GM18502 (cell line): ENCODE measurements at regions not wholly inside any gene's neighbourhood (a gene's known extent, or its start where the extent isn't known, plus 50 kb on each side); places are given as distances from the start of the nearest gene placed in this dataset.
"Not testable (repeated sequence)": the region's sequence is repeated elsewhere in the genome, so short reads cannot be mapped to it uniquely, and the experiment has no call there.

Experiments used
- ATAC-seq: cut with Tn5 transposase; IDR thresholded peaks from one replicate; pipeline ENCODE4 v1.9.1; 2021; ENCODE audit warnings: mild to moderate bottlenecking; ENCODE audit not compliant: unreplicated experiment, poor library complexity

DNA sequence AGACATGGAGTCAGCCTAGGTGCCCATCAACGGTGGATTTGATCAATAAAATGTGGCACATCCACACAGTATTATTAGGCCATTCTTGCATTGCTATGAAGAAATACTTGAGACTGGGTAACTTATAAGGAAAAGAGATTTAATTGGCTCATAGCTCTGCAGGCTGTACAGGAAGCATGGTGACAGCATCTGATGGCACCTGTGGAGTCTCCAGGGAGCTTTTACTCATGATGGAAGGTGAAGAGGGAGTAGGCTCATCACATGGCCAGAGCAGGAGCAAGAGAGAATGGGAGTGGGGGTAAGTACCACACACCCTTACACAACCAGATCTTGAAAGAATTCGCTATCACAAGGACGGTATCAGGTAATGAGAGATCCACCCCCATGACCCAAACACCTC lies 1756.7 kb upstream of the DEFB115 start:
- not testable (repeated sequence) for ATAC-seq

DNA sequence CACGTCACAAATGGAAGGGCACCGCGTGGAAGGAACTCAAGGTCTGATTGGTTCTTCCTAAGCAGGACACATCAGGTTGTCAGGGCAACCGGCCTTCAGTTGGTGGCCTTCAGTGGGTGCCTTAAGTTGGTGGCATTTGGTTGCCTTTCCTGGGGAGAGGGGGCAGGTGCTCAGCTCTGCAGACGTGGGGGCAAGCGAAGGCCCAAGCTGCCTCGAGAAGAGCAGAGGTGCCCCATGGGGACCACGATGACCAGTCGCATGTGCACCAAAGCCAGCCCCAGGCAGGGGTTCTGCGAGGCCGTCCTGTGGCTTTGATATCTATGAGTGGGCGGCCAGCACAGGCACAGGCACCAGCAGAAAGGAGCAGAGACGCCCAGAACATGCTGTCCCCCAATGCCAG lies 1742.8 kb upstream of the DEFB115 start:
- ATAC-seq: not testable (repeated sequence)

DNA sequence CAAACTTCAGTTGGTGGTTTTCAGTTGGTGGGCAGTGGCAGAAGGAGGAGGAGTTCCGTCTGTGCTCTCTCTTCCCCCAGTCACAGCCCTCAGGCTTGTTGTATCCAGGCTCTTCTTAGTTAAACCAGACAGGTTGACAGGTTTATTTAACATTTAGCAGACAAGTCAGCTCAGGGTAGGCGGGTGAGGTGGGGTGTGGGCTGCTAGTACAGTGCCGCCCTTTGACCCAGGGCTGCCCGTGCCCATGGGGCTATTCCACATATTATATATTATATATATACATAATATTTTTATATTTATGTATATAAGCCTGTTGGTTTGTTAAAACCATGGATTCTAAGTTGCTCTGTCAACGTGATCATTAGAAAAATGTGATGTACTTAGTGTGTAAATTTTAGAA lies 1740.6 kb upstream of the DEFB115 start:
- ATAC-seq: not testable (repeated sequence)

DNA sequence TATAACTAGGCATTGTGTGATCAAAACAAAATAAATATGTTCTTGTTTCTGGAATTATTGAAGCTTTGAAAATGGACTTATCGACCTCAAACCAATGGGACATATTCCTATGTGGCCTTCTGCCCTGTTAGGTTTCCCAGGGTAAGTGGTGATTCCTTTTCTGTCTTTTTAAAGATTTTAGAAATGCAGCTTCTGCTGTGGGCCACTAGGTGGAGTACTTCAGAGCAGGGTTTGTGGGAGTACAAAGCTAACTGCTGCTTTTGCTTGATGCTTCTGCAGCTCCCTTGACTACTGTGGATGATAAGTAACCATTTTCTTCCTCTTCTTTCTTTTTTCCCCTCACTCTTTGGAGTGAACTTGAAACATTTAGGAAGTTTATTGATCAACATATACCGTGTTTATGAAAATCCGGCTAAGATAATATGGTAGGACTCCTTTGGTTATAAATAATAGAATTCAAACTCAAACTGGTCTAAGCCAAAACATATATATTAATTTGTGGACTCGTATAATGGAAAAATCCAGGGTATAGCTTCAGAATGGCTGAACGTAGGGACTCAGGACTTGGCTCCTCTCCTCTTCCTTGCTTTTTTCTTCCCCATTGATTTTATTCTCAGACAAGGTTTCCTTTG lies 1737.7 kb upstream of the DEFB115 start:
- ATAC-seq: not testable (repeated sequence)

DNA sequence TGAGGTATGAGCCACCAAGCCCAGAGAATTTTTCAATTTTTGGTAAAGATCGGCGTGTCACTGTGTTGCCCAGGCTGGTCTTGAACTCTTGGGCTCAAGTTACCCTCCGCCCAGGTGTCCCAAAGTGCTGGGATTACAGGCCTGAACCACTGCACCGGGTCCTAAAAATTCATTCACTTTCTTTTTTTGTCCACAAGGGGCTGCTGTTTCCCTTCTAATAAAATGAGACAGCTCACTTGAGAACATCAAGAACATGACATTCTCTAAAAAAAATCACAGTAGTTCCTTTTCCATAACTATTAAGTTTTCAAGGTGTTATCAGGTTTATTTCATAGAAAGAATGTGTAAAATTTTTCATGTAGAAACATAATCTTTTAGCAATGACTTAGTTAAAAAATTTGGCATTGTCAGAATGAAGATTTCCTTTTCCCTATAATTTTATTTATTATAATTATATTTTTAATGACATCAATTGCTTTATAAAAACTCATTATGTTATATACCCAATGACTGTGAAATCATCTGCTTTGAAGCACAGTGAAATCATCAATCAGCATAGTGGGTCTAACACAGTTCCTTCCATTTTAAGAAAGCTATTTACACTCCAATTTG lies 1723.8 kb upstream of the DEFB115 start:
- not testable (repeated sequence) for ATAC-seq

DNA sequence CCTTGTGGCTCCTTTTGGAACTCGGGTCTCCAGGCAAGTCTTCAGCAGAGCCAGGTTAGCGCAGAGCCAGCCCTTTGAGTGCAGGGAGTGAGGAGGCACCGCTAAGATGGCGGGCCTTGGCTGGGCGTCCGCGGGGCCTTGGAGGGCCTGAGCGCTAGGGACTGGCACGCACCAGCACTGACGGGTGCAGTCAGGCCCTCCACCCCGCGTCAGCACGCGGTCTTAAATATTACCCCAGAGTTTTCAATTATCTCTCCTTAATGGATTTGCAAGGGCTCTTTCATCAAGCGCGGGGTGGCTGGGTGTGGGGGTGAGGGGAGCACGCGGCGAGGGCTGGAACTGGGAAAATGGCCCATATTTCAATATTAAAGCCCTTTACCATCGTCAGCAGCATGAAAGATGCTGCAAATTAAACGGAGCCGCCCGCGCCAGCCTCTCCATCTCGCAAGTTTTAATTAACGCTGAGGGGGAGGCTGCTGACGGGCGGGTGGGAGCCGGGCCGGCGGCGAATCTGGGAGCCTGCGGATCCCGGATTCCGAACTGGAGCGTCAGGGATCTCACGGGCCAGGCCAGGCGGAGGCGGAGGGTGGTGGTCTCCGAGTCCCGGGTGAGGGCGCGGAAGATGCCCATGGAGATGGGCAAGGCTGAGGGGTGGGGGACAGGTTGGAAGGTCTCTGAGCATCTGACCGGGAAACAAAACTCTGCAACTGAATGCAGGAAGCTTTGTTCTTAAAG lies 1690.4 kb upstream of the DEFB115 start:
- not testable (repeated sequence) for ATAC-seq

DNA sequence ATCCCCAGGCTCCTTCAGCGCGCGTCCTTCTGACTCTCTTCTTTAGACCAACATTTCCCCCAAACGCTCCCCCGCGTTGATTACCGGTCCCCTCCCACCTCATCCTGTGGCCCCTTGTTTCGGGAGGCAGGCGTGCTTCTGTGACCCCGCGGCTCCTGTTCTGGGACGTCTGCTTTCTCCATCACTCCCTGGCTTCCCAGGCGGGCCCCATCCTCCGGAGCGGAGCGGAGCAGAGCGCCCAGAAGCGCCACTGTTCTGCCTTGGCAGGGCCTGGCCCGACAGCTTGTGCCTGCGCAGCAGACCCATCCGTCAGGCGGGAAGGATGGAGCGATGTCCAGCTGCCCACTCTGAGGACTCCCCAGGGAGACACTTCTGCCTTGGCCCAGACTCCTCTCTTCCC lies 1689.8 kb upstream of the DEFB115 start:
- ATAC-seq: not testable (repeated sequence)

DNA sequence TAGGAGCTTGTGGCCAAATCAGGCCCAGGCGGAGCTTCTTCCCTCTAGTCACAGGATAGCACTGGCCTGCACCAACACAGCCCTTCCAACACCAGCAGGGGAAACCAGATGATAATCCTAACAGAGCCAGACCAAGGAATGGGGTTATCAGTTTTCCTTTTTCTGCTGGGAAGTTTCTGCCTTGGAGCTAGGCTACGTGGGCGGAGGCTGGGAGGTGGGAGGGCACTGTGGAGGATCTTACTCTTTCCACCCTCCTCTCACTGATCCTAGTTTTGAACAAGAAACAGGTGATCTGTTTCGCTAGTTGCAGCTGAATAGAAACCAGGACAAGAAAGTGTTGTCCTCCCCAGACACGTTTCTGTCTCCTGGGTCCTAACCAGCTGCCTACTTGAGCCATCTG lies 1687.3 kb upstream of the DEFB115 start:
- ATAC-seq: not testable (repeated sequence)

DNA sequence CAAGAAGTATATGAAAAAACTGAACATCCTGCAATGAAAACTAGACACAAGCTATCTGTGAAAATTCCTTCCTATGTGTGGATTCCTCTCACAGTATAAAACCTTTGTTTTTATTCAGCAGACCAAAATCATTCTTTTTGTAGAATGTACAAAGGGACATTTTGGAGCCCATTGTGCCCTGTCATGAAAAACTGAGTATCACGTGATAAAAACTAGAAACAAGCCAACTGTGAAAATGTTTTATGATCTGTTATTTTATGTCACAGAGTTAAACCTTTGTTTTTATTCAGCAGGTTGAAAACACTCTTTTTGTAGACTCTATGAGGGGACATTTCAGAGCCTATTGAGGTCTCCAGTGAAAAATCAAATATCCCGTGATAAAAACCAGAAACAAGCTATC lies 1667.9 kb upstream of the DEFB115 start:
- not testable (repeated sequence) for ATAC-seq

DNA sequence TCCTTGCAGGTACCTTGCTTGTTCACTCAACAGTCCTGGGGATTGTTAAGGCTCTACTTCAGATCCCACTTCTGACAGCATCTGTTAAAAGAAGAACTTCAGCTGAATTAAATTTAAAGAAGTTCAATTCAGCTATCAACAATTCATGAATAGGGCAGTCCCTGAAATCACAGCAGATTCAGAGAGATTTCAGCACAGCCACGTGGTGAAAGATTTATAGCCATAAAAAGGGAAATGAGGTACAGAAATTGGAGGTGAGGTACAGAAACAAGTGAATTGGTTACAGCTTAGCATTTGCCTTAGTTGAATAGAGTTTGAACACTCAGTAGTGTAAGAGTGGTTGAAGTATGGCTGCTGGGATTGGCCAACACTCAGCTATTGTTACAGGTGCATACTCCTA lies 1653.3 kb upstream of the DEFB115 start:
- ATAC-seq: not testable (repeated sequence)

DNA sequence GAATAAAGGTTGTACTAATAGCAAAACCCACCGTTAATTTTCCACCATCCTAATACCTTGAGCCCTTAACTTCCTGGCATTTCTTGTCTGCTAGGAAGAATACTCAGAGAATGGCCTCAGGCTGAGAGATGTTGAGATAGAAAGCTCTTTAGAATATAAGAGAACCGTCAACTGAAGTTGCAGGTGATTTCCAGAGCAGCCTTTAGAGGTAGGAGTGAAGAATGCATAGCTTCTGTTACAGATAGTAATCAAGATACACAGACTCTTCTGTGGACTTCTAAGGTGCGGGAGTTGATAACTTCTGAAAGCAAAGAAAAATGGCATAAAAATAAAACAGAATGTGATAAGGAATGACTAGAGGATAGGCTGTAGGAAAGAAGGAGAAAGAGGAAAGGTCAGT lies 1651.3 kb upstream of the DEFB115 start:
- ATAC-seq: not testable (repeated sequence)

DNA sequence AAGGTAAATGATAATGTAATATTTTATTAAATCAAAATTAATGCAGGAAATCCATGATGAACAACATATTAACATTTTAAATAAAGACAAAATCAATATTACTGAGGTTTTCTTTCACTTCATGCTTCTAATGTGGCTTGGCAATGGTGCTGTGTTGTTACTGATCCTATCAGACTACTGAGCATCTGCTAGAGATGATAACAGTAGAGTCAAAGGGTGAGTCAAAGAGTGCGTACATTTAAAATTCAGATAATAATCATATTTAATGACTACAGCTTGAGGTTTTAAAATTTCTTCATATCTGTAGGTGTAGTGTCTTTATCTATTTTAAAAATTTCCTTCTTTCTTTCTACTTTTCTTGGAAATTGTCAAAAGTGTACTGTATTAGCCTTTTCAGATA lies 1628.1 kb upstream of the DEFB115 start:
- not testable (repeated sequence) for ATAC-seq
